ENCODE measurements at regions not wholly inside any gene's neighbourhood (a gene's known extent, or its start where the extent isn't known, plus 50 kb on each side); places are given as distances from the start of the nearest gene placed in this dataset.

DNA sequence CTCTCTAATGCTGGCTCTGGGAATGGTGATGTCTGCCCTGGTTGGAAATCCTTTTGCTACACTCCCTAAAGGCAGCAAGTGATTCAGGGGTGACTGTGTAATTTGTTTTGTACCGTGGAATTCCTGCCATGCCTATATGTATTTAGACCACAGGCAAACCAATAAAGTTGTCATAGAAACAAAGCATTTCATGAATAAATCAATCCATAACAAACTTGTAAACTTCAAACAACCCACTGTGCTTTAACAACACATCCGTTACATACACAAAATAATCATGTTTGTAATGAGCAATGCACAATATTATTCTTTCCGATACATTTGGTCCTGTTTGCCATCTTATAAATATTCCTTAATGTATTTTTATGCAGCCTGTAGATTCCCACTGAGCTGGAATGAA lies 330.3 kb upstream of the SNX7 start:
- DNase-seq, result no peak
- Histone ChIP-seq H3K27me3 (ENCODE audit: control insufficient read depth, insufficient read depth, low read length) (no peaks in the 10 kb centered on the region), H3K4me3 (ENCODE audit: insufficient read depth, low read depth, low read length) (no peak overlapping the region), H3K36me3 (replicated peaks; ENCODE audit: control insufficient read depth, insufficient read depth, low read length) (no peaks in the 10 kb centered on the region)

- H3K36me3 ChIP-seq (replicated peaks; ENCODE audit: control insufficient read depth, insufficient read depth, low read length), result no peaks in the 10 kb centered on the region
- no peak overlapping the region for H3K4me3 ChIP-seq (ENCODE audit: insufficient read depth, low read depth, low read length)
- no peaks in the 10 kb centered on the region for H3K27me3 ChIP-seq (ENCODE audit: control insufficient read depth, insufficient read depth, low read length)
- DNase-seq, result no peak
Measured at GRCh38 chr1:98330224-98330623, 331.3 kb upstream of the SNX7 start.

DNA sequence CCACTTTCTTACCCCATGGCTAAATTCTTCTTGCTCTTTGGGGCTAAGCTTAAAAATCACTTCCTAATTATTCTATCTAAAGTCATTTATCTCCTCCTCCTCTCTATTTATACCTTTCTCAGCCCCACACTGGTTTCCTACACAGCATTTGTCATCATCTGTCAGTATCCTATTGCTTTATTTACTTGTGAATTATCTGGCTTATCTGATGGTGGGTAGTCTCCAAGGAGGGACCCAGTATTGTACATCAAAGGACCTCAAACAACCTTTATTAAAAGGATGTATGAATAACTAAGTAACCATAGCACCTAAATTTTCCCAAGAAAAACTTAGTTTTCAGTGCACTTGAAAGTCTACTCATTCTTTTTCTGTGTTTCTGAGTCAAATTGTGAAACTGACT lies 332.7 kb upstream of the SNX7 start:
- H3K27me3 ChIP-seq (ENCODE audit: control insufficient read depth, insufficient read depth, low read length), result no peaks in the 10 kb centered on the region
- H3K4me3 ChIP-seq (ENCODE audit: insufficient read depth, low read depth, low read length), result no peak overlapping the region

DNA sequence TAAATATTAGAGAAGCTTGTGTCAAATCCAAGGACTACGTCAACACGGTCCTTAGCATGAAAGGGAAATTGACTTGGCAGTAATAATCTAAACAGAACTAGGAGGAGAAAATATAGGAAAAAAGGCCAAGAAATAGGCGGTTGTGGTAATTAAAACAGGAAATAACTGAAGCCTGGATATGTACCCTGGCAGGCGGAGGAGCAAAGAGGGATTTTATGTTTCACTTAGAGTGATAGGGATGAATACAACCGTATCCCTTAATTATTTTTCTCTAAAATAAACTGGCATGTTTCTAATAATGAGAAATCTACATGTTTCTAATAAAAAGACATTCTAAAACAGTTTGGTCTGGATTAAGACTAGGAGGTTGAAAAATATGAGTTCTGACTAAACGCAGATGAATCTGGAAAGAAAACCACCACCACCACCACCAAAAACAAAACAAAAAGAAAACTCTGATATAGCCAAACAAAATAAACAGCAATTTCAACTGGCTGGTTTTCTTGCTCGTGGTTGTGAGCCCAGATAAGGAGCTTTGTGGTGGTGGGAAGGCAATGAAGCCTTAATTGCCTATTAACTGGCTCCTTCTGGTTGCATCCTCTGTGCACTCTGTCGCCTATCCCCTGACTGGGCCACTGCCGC lies 334.2 kb upstream of the SNX7 start:
- H3K4me3 ChIP-seq (ENCODE audit: insufficient read depth, low read depth, low read length), result no peak overlapping the region
- H3K36me3 ChIP-seq (replicated peaks; ENCODE audit: control insufficient read depth, insufficient read depth, low read length), result no peaks in the 10 kb centered on the region
- no peak for DNase-seq
- H3K27me3 ChIP-seq (ENCODE audit: control insufficient read depth, insufficient read depth, low read length), result no peaks in the 10 kb centered on the region

More for the DNA sequence above, 332.7 kb upstream of the SNX7 start:
- no peak for DNase-seq
- H3K36me3 ChIP-seq (replicated peaks; ENCODE audit: control insufficient read depth, insufficient read depth, low read length), result no peaks in the 10 kb centered on the region

DNA sequence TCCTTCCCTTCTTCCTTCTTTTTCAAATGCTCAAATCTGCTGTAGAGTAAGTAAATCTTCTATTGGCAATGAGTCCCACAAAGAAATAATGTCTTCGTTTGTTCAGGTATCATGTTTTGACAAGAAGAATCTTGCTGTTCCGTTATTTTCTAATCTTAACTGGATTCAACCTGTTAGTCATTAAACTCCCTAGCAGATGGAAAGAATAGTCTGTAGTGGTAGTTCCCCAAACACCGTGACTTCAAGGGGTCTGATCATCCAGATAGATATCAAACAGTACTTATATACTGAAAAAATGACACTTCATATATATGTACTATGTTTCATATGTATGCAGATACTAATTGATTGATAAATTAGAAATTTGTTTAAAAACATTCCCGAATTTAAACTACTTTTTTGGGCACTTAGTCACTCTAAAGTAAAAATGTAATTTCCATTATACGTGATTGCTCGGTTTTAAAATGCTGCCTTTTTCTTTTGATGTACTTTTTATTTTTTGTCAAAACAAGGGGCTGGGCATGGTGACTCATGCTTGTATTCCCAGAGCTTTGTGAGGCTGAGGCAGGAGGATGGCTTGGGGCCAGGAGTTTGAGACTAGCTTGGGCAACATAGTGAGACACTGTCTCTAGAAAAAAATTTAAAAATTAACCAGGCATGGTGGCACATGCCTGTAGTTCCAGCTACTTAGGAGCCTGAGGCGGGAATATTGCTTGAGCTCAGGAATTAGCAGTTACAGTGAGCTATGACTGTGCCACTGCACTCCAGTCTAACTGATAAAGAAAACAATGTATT lies 335.7 kb upstream of the SNX7 start:
- DNase-seq, result no peak
- no peaks in the 10 kb centered on the region for H3K27me3 ChIP-seq (ENCODE audit: control insufficient read depth, insufficient read depth, low read length)
- H3K36me3 ChIP-seq (replicated peaks; ENCODE audit: control insufficient read depth, insufficient read depth, low read length), result no peaks in the 10 kb centered on the region
- no peak overlapping the region for H3K4me3 ChIP-seq (ENCODE audit: insufficient read depth, low read depth, low read length)

DNA sequence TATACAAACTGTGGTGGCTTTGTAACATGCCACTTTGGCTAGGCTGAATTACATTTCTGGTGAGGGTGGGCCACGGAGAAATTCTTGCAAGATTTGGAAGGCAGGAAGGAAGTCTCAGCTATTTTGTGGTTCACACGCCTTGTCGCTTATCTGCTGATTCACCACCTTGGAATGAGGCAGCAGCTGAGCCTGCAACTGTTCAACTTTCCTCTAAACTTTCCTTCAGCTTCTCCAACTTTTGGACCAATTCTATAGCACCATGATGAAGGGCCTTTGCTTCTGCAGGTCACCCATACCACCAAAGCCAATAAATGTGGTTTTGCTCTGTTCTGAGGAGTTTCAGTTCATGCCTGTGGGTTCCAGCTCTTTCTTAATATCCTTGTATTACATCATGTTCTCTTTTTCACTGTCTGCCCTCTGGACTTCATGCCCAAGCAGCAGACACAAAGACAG lies 337.6 kb upstream of the SNX7 start:
- H3K27me3 ChIP-seq (ENCODE audit: control insufficient read depth, insufficient read depth, low read length), result no peaks in the 10 kb centered on the region
- no peak overlapping the region for H3K4me3 ChIP-seq (ENCODE audit: insufficient read depth, low read depth, low read length)
- no peaks in the 10 kb centered on the region for H3K36me3 ChIP-seq (replicated peaks; ENCODE audit: control insufficient read depth, insufficient read depth, low read length)
- peak; percentile 4 for DNase-seq

GRCh38 chr1:98323388-98323787 lies 338.1 kb upstream of the SNX7 start:
- no peaks in the 10 kb centered on the region for H3K36me3 ChIP-seq (replicated peaks; ENCODE audit: control insufficient read depth, insufficient read depth, low read length)
- no peak for DNase-seq
- H3K27me3 ChIP-seq (ENCODE audit: control insufficient read depth, insufficient read depth, low read length), result no peaks in the 10 kb centered on the region
- H3K4me3 ChIP-seq (ENCODE audit: insufficient read depth, low read depth, low read length), result no peak overlapping the region

- DNase-seq, result no peak
- H3K36me3 ChIP-seq (replicated peaks; ENCODE audit: control insufficient read depth, insufficient read depth, low read length), result no peaks in the 10 kb centered on the region
- H3K4me3 ChIP-seq (ENCODE audit: insufficient read depth, low read depth, low read length), result no peak overlapping the region
- no peaks in the 10 kb centered on the region for H3K27me3 ChIP-seq (ENCODE audit: control insufficient read depth, insufficient read depth, low read length)
Measured at GRCh38 chr1:98322966-98323365, 338.6 kb upstream of the SNX7 start.

- Histone ChIP-seq H3K36me3 (replicated peaks; ENCODE audit: control insufficient read depth, insufficient read depth, low read length) (no peaks in the 10 kb centered on the region), H3K27me3 (ENCODE audit: control insufficient read depth, insufficient read depth, low read length) (no peaks in the 10 kb centered on the region), H3K4me3 (ENCODE audit: insufficient read depth, low read depth, low read length) (no peak overlapping the region)
- no peak for DNase-seq
Measured at GRCh38 chr1:98322086-98322485, 339.4 kb upstream of the SNX7 start.

DNA sequence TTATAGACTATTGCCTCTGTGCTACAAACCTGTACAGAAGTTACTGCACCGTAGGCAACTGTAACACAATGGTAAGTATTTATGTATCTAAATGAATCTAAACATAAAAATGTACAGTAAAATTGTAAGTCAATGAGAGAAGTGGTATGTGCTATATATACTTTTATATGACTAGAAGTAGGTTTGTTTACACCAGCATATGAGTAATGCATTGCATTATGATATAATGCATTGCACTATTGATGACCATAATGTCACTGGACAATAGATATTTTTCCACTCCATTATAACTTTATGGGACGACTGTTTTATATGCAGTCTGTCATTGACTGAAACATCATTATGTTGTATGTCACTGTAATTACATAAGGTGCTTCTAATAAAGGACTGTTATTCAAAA lies 340.3 kb upstream of the SNX7 start:
- Histone ChIP-seq H3K4me3 (ENCODE audit: insufficient read depth, low read depth, low read length) (no peak overlapping the region), H3K27me3 (ENCODE audit: control insufficient read depth, insufficient read depth, low read length) (no peaks in the 10 kb centered on the region), H3K36me3 (replicated peaks; ENCODE audit: control insufficient read depth, insufficient read depth, low read length) (no peaks in the 10 kb centered on the region)
- no peak for DNase-seq

GRCh38 chr1:98316286-98316905 lies 345.1 kb upstream of the SNX7 start:
- H3K36me3 ChIP-seq (replicated peaks; ENCODE audit: control insufficient read depth, insufficient read depth, low read length), result no peaks in the 10 kb centered on the region
- no peaks in the 10 kb centered on the region for H3K27me3 ChIP-seq (ENCODE audit: control insufficient read depth, insufficient read depth, low read length)
- no peak overlapping the region for H3K4me3 ChIP-seq (ENCODE audit: insufficient read depth, low read depth, low read length)
- no peak for DNase-seq

DNA sequence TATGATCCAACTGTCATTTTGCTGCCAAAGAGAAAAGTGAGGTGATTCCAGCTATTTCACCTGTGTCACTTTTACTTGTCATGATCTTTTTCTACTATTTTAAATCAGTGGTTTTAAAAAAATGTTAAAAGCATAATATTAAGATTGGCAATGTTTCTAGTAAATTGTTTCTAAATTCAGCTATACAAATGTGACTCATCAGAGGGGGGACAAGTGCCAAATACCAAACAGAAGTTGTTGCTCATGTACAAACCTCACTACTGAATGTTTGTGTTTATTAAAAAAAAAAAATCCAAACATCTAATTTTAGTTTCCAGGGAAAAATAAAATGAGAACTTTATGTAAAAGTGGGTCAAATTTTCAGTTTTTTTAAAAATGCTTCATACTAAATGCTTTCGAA lies 346.2 kb upstream of the SNX7 start:
- Histone ChIP-seq H3K4me3 (ENCODE audit: insufficient read depth, low read depth, low read length) (no peak overlapping the region), H3K27me3 (ENCODE audit: control insufficient read depth, insufficient read depth, low read length) (no peaks in the 10 kb centered on the region), H3K36me3 (replicated peaks; ENCODE audit: control insufficient read depth, insufficient read depth, low read length) (no peaks in the 10 kb centered on the region)
- DNase-seq, result no peak

- Histone ChIP-seq H3K36me3 (replicated peaks; ENCODE audit: control insufficient read depth, insufficient read depth, low read length) (no peaks in the 10 kb centered on the region), H3K4me3 (ENCODE audit: insufficient read depth, low read depth, low read length) (no peak overlapping the region), H3K27me3 (ENCODE audit: control insufficient read depth, insufficient read depth, low read length) (no peaks in the 10 kb centered on the region)
- DNase-seq, result no peak
Measured at GRCh38 chr1:98314601-98315000, 346.9 kb upstream of the SNX7 start.

GRCh38 chr1:98306517-98307089 lies 354.9 kb upstream of the SNX7 start:
- Histone ChIP-seq H3K27me3 (ENCODE audit: control insufficient read depth, insufficient read depth, low read length) (no peaks in the 10 kb centered on the region), H3K36me3 (replicated peaks; ENCODE audit: control insufficient read depth, insufficient read depth, low read length) (no peaks in the 10 kb centered on the region), H3K4me3 (ENCODE audit: insufficient read depth, low read depth, low read length) (no peak overlapping the region)
- no peak for DNase-seq

- DNase-seq, result no peak
- no peaks in the 10 kb centered on the region for H3K27me3 ChIP-seq (ENCODE audit: control insufficient read depth, insufficient read depth, low read length)
- no peak overlapping the region for H3K4me3 ChIP-seq (ENCODE audit: insufficient read depth, low read depth, low read length)
- no peaks in the 10 kb centered on the region for H3K36me3 ChIP-seq (replicated peaks; ENCODE audit: control insufficient read depth, insufficient read depth, low read length)
Measured at GRCh38 chr1:98305362-98305761, 356.2 kb upstream of the SNX7 start.
